Astrocyte of the hippocampus (primary cell): ENCODE measurements at regions not wholly inside any gene's neighbourhood (a gene's known extent, or its start where the extent isn't known, plus 50 kb on each side); places are given as distances from the start of the nearest gene placed in this dataset.
"Not testable (repeated sequence)": the region's sequence is repeated elsewhere in the genome, so short reads cannot be mapped to it uniquely, and the experiment has no call there.

ENCODE experiments used
- DNase-seq: peaks from one replicate; pipeline ENCODE4 v3.0.0; 2011; ENCODE audit warnings: low read depth, low spot score

DNA sequence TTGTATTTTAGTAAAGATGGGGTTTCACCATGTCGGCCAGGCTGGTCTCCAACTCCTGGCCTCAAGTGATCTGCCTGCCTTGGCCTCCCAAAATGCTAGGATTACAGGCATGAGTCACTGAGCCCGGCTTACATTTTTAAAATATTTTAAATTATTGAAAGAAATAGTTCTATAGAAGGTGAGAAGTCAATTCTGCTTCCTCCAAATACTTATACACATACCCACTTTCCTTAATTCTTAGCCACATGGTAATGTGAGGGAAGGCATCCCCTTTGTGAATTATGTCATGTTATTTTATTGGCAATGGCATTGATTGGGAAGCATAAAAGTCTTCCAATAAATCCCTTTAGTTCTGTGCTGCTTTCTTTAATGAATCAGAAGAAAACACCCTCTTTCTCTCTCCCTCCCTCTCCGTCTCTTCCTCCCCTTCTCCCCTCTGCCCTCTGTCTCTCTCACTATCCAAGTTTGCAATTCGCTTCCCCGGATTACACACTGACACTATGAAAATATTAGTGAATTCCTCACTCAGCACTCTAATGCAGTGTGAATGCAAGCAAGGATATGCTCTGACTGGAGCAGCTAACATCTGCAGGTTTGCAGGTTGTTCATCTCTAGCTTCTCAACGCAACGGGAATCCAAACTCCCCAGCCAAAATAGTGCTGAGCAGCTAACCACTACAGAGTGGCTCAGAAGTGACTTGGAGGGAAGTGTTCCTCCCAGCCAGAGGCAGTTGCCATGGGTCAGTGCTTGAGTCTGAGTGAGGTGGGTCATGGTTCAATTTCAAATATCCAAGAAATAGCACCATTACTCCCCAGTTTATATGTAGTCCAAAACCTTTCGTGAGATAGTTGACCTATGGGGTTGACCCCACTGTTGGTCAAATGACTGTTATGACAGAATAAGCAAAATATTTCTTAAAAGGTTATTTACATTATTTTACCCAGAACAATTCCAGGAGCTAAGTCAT, 77.8 kb upstream of the CD55 start:
- no peak for DNase-seq

DNA sequence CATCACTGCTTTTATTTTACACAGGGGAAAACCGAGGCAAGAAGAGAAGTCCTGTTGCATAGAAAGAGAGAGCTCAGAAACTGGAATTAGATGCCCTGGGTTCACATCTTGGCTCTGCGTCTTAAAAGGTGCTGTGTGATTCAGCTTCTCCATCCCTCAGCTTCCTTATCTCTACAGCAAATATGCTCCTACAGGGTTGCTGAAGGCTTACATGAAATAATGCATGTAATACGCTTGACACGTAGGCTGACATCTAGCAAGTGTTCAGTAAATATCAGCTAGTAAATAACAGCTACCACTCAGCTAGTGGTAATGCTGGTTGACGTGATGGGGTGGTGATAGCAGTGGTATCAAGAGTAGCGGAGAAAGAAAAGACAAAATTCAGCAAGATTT, 77.1 kb upstream of the CD55 start:
- DNase-seq, result no peak

DNA sequence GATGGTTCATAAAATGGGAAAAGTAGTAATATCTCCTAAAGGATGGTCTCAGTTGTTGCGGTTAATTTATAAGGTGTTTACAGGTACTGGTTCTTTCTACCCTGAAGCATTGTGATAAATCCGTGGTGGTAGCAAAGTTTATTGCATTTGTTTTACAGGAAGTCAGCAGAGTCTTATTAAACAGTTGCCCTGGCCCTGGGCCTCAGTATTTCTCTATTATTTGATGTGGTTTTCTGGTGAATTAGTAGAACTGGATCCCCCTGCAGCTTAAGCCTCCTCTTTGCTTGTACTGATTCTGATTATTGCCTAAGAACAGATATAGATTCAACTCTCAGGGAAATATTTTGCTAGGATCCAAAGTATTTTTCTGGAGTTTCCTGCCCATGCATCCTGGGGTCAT, 76.4 kb upstream of the CD55 start:
- no peak for DNase-seq

DNA sequence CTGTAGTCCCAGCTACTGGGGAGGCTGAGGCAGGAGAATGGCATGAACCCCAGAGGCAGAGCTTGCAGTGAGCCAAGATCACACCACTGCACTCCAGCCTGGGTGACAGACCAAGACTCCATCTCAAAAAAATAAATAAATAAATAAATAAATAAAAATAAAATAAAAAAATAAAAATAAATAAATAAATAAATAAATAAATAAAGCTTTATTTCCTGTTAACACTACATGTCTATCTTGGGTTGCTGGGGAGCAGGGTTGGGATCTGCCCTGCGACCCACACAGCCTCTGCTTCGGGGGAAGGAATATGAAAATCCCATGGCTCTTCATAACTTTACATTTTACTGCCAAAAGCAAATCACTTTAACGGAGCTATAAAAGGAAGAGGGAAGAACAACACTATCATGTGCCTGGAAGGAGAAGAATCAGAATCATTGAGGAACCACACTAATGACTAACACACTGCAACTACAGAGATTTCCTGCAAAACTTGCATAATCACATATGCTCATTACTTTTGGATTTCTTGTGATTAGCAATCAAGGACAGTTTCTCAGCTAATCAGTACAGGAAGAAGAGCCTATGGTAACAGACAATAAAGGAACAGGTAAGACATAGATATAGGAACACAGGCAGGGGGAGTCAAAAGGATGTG, 72.8 kb upstream of the CD55 start:
- no peak for DNase-seq

DNA sequence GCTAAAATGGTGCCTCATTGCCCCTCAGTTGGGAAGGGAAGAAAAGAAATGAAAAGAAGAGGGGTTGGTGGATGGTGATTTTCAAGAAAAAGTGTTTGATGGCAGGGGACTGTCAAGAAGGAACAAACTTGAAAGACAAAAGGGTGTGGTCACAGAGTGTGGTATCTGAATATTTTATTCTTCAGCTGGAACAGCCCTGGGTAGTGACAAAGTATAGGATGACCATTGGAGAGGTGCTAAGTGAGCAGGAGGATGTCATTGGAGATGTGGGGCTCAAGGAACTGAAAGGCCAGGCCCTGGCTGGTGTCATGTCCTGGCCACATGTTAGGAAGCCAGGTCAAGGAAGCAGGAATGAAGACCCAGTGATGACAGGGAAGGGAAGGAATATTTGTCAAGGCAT, 71.0 kb upstream of the CD55 start:
- DNase-seq, result no peak

DNA sequence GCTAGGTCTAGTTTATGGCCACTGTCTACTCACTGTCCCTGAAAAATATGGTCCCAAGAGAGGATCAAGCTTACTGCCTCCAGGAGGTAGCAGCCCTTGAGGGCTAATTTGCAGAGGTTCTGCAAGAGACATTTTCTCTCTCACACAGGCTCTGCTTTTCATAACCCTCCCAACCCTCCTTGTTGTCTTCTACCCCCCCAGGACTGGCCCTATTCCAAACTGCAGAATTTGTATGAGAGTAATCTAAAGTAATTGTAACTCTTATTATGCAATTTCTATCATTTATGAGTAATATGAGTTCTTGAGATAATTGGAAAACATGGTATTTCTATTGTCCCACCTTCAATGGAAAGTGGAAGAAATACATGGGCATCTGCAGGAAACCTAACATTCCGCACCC, 70.4 kb upstream of the CD55 start:
- DNase-seq, result no peak

DNA sequence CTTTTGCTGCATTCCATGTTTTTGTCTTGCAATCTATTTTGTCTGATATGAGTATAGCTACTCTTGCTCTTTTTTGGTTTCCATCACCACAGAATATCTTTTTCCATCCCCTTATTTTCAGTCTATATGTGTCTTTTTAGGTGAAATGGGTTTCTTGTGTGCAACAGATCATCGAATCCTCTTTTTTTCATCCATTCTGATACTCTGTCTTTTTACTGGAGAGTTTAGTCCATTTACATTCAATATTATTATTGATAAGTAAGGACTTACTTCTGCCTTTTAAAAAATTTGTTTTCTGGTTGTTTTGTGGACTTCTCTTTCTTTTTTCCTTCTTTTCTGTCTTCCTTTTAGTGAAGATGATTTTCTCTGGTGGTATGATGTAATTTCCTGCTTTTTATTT, 64.6 kb upstream of the CD55 start:
- DNase-seq, result no peak

DNA sequence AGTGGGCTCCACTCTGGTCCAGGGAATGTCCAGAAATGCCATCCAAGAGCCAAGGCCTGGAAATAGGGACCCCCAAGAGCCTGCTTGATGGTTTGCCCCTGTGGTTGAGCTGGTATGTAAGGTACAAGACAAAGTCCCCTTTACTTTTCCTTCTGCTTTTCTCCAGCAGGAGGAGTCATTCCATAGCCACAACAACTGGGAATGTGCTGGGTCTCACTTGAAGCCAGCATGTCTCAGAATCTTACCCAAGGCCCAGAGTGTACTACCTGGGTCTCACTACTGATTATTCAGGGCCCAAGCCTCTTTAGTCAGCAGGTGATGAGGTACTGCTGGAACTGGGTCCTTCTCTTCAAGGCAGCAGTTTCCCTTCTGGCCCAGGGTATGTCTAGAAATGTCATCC, 62.1 kb upstream of the CD55 start:
- DNase-seq, result peak; percentile 12

DNA sequence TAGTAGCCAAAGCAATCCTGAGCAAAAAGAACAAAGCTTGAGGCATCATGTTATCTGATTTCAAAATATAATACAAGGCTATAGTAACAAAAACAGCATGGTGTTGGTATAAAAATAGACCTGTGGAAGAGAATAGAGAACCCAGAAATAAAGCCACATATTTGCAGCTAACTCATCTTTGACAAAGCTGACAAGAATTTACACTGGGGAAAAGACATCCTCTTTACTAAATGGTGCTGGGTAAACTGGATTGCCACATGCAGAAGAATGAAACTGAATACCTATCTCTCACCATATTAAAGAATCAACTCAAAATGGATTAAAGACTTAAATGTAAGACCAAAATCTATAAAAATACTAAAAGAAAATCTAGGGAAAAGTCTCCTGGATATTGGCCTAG, 59.5 kb upstream of the CD55 start:
- no peak for DNase-seq

DNA sequence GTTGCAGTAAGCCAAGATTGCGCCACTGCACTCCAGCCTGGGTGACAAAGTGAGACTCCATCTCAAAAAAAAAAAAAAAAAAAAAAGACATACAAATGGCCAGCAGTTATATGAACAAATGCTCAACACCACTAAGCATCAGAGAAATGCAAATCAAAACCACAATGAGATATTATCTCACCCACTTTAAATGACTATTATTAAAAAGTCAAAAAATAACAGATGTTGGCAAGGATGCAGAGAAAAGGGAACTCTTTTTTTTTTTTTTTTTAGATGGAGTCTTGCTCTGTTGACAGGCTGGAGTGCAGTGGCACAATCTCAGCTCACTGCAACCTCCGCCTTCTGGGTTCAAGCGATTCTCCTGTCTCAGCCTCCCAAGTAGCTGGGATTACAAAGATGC, 58.6 kb upstream of the CD55 start:
- DNase-seq, result not testable (repeated sequence)

DNA sequence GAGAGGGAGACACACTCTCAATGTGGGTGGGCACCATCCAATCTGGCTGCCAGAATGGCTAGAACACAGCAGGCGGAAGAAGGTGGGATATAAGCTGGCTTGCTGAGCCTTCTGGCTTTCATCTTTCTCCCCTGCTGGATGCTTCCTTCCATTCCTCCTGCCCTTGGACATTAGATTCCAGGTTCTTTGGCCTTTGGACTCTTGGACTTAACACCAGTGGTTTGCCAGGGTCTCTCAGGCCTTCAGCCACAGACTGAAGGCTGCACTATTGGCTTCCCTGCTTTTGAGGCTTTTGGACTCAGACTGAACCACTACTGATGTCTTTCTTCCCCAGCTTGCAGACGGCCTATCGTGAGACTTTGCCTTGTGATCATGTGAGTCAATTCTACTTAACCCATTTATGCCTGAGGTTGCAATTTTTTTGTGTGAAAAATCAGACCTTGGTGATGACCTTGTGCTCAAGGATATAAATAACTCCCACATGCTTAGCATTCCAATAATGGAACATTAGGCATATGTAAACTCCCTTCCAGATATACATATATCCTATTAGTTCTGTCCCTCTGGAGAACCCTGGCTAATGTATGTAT, 56.7 kb upstream of the CD55 start:
- no peak for DNase-seq

DNA sequence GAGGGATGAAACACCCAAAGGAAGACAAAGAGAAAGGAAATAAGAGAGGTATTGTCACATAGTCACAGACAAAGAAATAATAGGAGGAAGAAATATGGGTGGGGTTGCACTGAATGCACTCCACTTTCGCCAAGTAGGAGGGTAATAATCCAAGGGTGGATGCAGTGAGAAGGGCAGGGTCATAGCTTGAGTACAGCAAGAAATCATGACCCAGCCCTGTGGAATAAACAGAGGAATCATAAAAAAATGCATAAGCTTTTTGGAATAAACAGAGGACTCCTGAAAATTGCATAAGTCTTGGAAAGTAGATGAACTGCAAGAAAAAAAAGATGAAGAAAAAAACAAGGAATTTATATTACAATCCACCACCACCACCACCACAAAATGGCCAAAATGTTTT, 53.1 kb upstream of the CD55 start:
- DNase-seq, result no peak

DNA sequence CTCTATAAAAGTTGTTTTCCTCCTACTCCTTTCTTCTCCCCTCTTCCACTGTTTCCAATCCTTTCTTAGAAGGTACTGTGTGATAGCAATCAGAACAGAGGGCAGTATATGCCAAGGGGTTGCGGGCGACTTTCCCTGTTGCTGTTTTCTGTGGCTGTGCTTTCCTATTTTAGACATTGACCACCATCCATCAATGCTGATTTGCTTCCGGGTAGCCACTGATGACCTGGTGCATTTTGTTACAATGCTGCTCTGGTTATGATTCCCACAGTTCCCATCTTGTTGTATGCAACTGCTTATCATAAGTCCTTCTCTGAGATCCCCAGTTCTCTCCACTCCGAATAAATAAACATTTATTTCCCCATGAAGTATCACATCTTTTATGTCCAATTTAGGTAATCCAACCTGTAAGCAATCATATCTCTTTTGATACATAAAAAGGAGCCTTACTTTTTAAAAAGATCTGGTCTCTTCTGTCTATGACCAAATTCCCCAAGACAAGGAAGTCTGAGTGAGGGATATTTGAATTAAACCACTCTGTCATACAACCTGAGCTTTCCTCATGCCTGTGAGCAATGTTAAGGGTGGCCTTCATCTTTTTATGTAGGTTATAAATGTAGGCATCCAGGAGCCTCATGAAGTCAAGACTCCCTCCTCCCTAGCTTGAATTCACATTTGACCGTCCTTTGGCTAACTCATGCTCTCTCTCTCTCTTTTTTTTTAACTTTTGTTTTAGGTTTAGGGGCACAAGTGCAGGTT, 52.5 kb upstream of the CD55 start:
- no peak for DNase-seq
